ENCODE measurements at regions not wholly inside any gene's neighbourhood (a gene's known extent, or its start where the extent isn't known, plus 50 kb on each side); places are given as distances from the start of the nearest gene placed in this dataset.

GRCh38 chr12:114604606-114605005, 79.4 kb downstream of the TBX3 start:
- CTCF ChIA-PET (ENCODE audit: low intra/inter-chr PET ratio): no interaction called here
- no peaks in the 10 kb centered on the region for H3K4me1 ChIP-seq (replicated peaks in 1 of 2; ENCODE audit: control insufficient read depth in 2 of 2, insufficient read depth in 2 of 2, low read length in 2 of 2)
- no peaks in the 10 kb centered on the region for H4K20me1 ChIP-seq (replicated peaks; ENCODE audit: control insufficient read depth, insufficient read depth, low read length)
- no peaks in the 10 kb centered on the region for H3K9me3 ChIP-seq (replicated peaks; ENCODE audit: control insufficient read depth, insufficient read depth, low read depth, low read length)
- no peaks in the 10 kb centered on the region for H3K79me2 ChIP-seq (ENCODE audit: control insufficient read depth, insufficient read depth, low read length)
- WGBS (ENCODE audit: insufficient coverage, low coverage, missing lambda C conversion rate): 3% methylated on average over 5 of the region's 5 CpGs
- H3K27ac ChIP-seq (ENCODE audit: extremely low read depth, low read depth, low read length): no peak overlapping the region
- peaks cover 0 to 4% of the 10 kb centered on the region in 2 experiments; a peak in 1 of 5 replicates for H3K27me3 ChIP-seq (ENCODE audit: control insufficient read depth in 2 of 2, insufficient read depth in 2 of 2, low read length in 2 of 2)
- no peaks in the 10 kb centered on the region for H3K9me1 ChIP-seq (ENCODE audit: control insufficient read depth, insufficient read depth, low read length)
- FAIRE-seq (no peak), ATAC-seq (no peak), DNase-seq (ENCODE audit: extremely low read depth in 1 of 4, low spot score in 3 of 4) (no peak)
- no peak overlapping the region for H3K9ac ChIP-seq (ENCODE audit: insufficient read depth in 1 of 2, low read depth in 2 of 2, low read length in 2 of 2)
- no peaks in the 10 kb centered on the region for H3K36me3 ChIP-seq (ENCODE audit: control insufficient read depth, insufficient read depth, low read length)
- POLR2A ChIA-PET: interaction anchor here (0.6 to 1.2 kb wide), 2 partner anchors 22 to 233 kb away, joined by 3 read pairs; no protein-coding TSS in a partner anchor
- intact Hi-C loops (cut with micrococcal nuclease) (no loop called here), in situ Hi-C loops (cut with MboI) (no loop called here)
- no peak overlapping the region for H3K4me3 ChIP-seq
- H3K4me2 ChIP-seq (ENCODE audit: insufficient read depth, low read length): no peak overlapping the region
- H2AFZ ChIP-seq (ENCODE audit: low read depth, low read length): no peak overlapping the region
- BruUV-seq (replicated peaks): no TSS peak
- TF ChIP-seq ZNF586 (CRISPR knock-in tag; conservative IDR thresholded peaks at IDR 0.05) (no peak), CHD7 (IDR thresholded peaks at IDR 0.05; ENCODE audit: low read depth, low read length) (no peak), POU5F1 (IDR thresholded peaks at IDR 0.05; ENCODE audit: borderline replicate concordance, low read depth, low read length, partially characterized antibody) (no peak), UBTF (IDR thresholded peaks at IDR 0.05; ENCODE audit: borderline replicate concordance in 1 of 2, low read depth in 2 of 2, low read length in 2 of 2) (no peak)

Measured in K562 (cell line).